Femur (tissue), 1 donor: ENCODE measurements at regions not wholly inside any gene's neighbourhood (a gene's known extent, or its start where the extent isn't known, plus 50 kb on each side); places are given as distances from the start of the nearest gene placed in this dataset.

ENCODE experiments used
- DNase-seq: peaks from one replicate; pipeline ENCODE4 v3.0.0-alpha.2; 2017

- no peak for DNase-seq
Measured at GRCh38 chr2:7777668-7778067, 860.5 kb downstream of the RNF144A start.

GRCh38 chr2:7780321-7780720, 863.1 kb downstream of the RNF144A start:
- DNase-seq: no peak

GRCh38 chr2:7785700-7786099, 868.5 kb downstream of the RNF144A start:
- no peak for DNase-seq

- no peak for DNase-seq
Measured at GRCh38 chr2:7788736-7789135, 871.5 kb downstream of the RNF144A start.

GRCh38 chr2:7792031-7792651, 874.9 kb downstream of the RNF144A start:
- DNase-seq: no peak

- DNase-seq: no peak
Measured at GRCh38 chr2:7795778-7796563, 878.8 kb downstream of the RNF144A start.

GRCh38 chr2:7800031-7800430, 881.8 kb upstream of the ID2 start:
- DNase-seq: no peak

GRCh38 chr2:7801212-7801611, 880.6 kb upstream of the ID2 start:
- no peak for DNase-seq

GRCh38 chr2:7803515-7803914, 878.3 kb upstream of the ID2 start:
- DNase-seq: no peak

- DNase-seq: no peak
Measured at GRCh38 chr2:7809640-7810039, 872.2 kb upstream of the ID2 start.

- DNase-seq: no peak
Measured at GRCh38 chr2:7811073-7811472, 870.8 kb upstream of the ID2 start.

GRCh38 chr2:7812231-7812995, 869.4 kb upstream of the ID2 start:
- DNase-seq: no peak

- DNase-seq: peak; percentile 46
Measured at GRCh38 chr2:7813541-7814292, 868.1 kb upstream of the ID2 start.

- DNase-seq: no peak
Measured at GRCh38 chr2:7815726-7816125, 866.1 kb upstream of the ID2 start.

GRCh38 chr2:7816233-7816632, 865.6 kb upstream of the ID2 start:
- no peak for DNase-seq

- no peak for DNase-seq
Measured at GRCh38 chr2:7816944-7817343, 864.9 kb upstream of the ID2 start.

- no peak for DNase-seq
Measured at GRCh38 chr2:7819316-7819715, 862.5 kb upstream of the ID2 start.

- DNase-seq: no peak
Measured at GRCh38 chr2:7819850-7820249, 862.0 kb upstream of the ID2 start.

GRCh38 chr2:7824211-7824610, 857.6 kb upstream of the ID2 start:
- DNase-seq: no peak

GRCh38 chr2:7825591-7826312, 856.1 kb upstream of the ID2 start:
- DNase-seq: no peak

GRCh38 chr2:7826656-7827055, 855.2 kb upstream of the ID2 start:
- DNase-seq: no peak

GRCh38 chr2:7829241-7829640, 852.6 kb upstream of the ID2 start:
- DNase-seq: no peak

- no peak for DNase-seq
Measured at GRCh38 chr2:7830616-7831015, 851.2 kb upstream of the ID2 start.
